HepG2 (cell line): ENCODE measurements at regions not wholly inside any gene's neighbourhood (a gene's known extent, or its start where the extent isn't known, plus 50 kb on each side); places are given as distances from the start of the nearest gene placed in this dataset.

Experiments
- ATAC-seq: fragments of 200-7000 bp; cut with Tn5 transposase; 3 replicates; pipeline ENCODE4 v1.9.1; 2020; ENCODE audit warnings: mild to moderate bottlenecking, moderate library complexity
- BruUV-seq: library from RNA; stranded (reverse); fragments of 400-500 nt; replicated peaks from 2 replicates; lab custom pipeline; 2021; lab: Mats Ljungman, UMichigan
- CTCF ChIA-PET: fragments of 300-600 bp; formaldehyde crosslinking; extraction: SDS; loops from one replicate; lab custom pipeline; 2021; ENCODE audit warnings: low total read pairs, inconsistent platforms, low intra/inter-chr PET ratio; lab: Yijun Ruan, JAX
- POLR2A ChIA-PET: fragments of 350-600 bp; sonication (Branson Sonifier 250); formaldehyde crosslinking; loops from one replicate; lab custom pipeline; 2020; ENCODE audit warnings: antibody characterized with exemption, inconsistent platforms; lab: Yijun Ruan, JAX
- DNase-seq: peaks from one replicate; pipeline ENCODE4 v3.0.0-alpha.2; 2015; ENCODE audit warnings: low spot score
- FAIRE-seq: peaks from 3 replicates; lab custom pipeline; 2011; peaks lifted over from hg19 to GRCh38; lab: Jason Lieb, UNC
- H2AFZ ChIP-seq: one replicate; pipeline ENCODE4 v1.6.1; 2011; ENCODE audit warnings: low read length, inconsistent platforms
- H3K27ac ChIP-seq: fragments of 300-600 bp; 3 replicates; pipeline ENCODE4 v1.8.0; 2011; ENCODE audit warnings: mixed run types, mild to moderate bottlenecking, mixed read lengths, low read length, inconsistent platforms; ENCODE audit not compliant: insufficient read depth; ENCODE audit errors: extremely low read length
- H3K27me3 ChIP-seq, 2 experiments: fragments of 200-600 bp in 1 of 2; 2 replicates in 1 of 2; 3 replicates in 1 of 2; pipeline versions ENCODE4 v1.6.0 to v1.8.0; 2011; ENCODE audit warnings: low read length in 2 of 2, mild to moderate bottlenecking in 2 of 2, moderate library complexity in 2 of 2, inconsistent platforms in 1 of 2; ENCODE audit not compliant: insufficient read depth in 2 of 2, control insufficient read depth in 1 of 2
- H3K36me3 ChIP-seq, 2 experiments: fragments of 200-600 bp in 1 of 2; replicated peaks in 1 of 2; 2 replicates in 1 of 2; 3 replicates in 1 of 2; pipeline versions ENCODE4 v1.5.1 to v1.8.0; 2011; ENCODE audit warnings: low read length in 2 of 2, inconsistent platforms in 1 of 2; ENCODE audit not compliant: insufficient read depth in 2 of 2, control insufficient read depth in 1 of 2
- H3K4me1 ChIP-seq: 2 replicates; pipeline ENCODE4 v1.5.1; 2012; ENCODE audit warnings: low read length, inconsistent platforms; ENCODE audit not compliant: insufficient read depth
- H3K4me2 ChIP-seq: 2 replicates; pipeline ENCODE4 v1.6.0; 2011; ENCODE audit warnings: low read depth, low read length, inconsistent platforms
- H3K4me3 ChIP-seq, 3 experiments: fragments of 200-600 bp in 1 of 3; sonication (generic), shearing (Covaris generic) in 1 of 3; replicated peaks in 1 of 3; 2 replicates each; pipeline ENCODE4 v1.5.1; 2011 to 2016; ENCODE audit warnings: low read length in 3 of 3, inconsistent platforms in 2 of 3, low read depth in 2 of 3, mild to moderate bottlenecking in 2 of 3, control low read depth in 1 of 3, mixed read lengths in 1 of 3; ENCODE audit not compliant: insufficient read depth in 1 of 3
- H3K79me2 ChIP-seq: one replicate; pipeline ENCODE4 v1.6.1; 2011; ENCODE audit warnings: low read length, inconsistent platforms; ENCODE audit not compliant: insufficient read depth
- H3K9ac ChIP-seq: 2 replicates; pipeline ENCODE4 v1.6.0; 2011; ENCODE audit warnings: mild to moderate bottlenecking, low read depth, low read length, inconsistent platforms; ENCODE audit not compliant: insufficient read depth
- H3K9me3 ChIP-seq: 2 replicates; pipeline ENCODE4 v1.5.1; 2012; ENCODE audit warnings: mild to moderate bottlenecking, low read length
- H4K20me1 ChIP-seq: 2 replicates; pipeline ENCODE4 v1.6.0; 2011; ENCODE audit warnings: inconsistent platforms, mild to moderate bottlenecking, low read length, moderate library complexity; ENCODE audit not compliant: insufficient read depth
- CEBPG ChIP-seq: IDR thresholded peaks from 2 replicates; pipeline ENCODE4 v1.6.1; 2016
- DDIT3 ChIP-seq: sonication (generic); formaldehyde crosslinking; IDR thresholded peaks from 2 replicates; pipeline ENCODE4 v1.4.0; 2020; ENCODE audit warnings: mild to moderate bottlenecking, missing genetic modification reagents
- FOXP1 ChIP-seq, 2 experiments: fragments of 450-650 bp in 1 of 2; IDR thresholded peaks; 2 replicates each; pipeline ENCODE4 v1.6.1; 2017 to 2018; ENCODE audit warnings: antibody characterized with exemption in 1 of 2
- GABPA ChIP-seq, 2 experiments: IDR thresholded peaks; 2 replicates each; pipeline ENCODE4 v1.6.1; 2011 to 2016; ENCODE audit warnings: low read depth in 2 of 2, low read length in 1 of 2, missing biosample characterization in 1 of 2, missing genetic modification characterization in 1 of 2
- HOXA3 ChIP-seq: sonication (generic); formaldehyde crosslinking; IDR thresholded peaks from 2 replicates; pipeline ENCODE4 v1.5.0; 2020; ENCODE audit warnings: missing genetic modification reagents
- NBN ChIP-seq: fragments of 450-650 bp; conservative IDR thresholded peaks from 2 replicates; pipeline ENCODE4 v1.6.1; 2017
- NFRKB ChIP-seq: fragments of 450-650 bp; IDR thresholded peaks from 2 replicates; pipeline ENCODE4 v1.6.1; 2017
- PHB2 ChIP-seq: fragments of 450-650 bp; IDR thresholded peaks from 2 replicates; pipeline ENCODE4 v1.6.1; 2018; ENCODE audit not compliant: partially characterized antibody
- THAP9 ChIP-seq: sonication (generic); formaldehyde crosslinking; IDR thresholded peaks from 2 replicates; pipeline ENCODE4; 2020; ENCODE audit warnings: missing genetic modification reagents, mild to moderate bottlenecking, borderline replicate concordance
- ZBTB14 ChIP-seq: sonication (generic); formaldehyde crosslinking; IDR thresholded peaks from 2 replicates; pipeline ENCODE4 v1.4.0; 2020; ENCODE audit warnings: missing genetic modification reagents
- ZFAT ChIP-seq: sonication (generic); formaldehyde crosslinking; conservative IDR thresholded peaks from 2 replicates; pipeline ENCODE4 v1.8.1; 2023; ENCODE audit warnings: missing genetic modification reagents, inconsistent platforms
- ZNF484 ChIP-seq: sonication (generic); formaldehyde crosslinking; IDR thresholded peaks from 2 replicates; pipeline ENCODE4 v1.5.1; 2020; ENCODE audit warnings: mild to moderate bottlenecking, low read depth, missing genetic modification reagents, borderline replicate concordance
- ZNF703 ChIP-seq: sonication (generic); formaldehyde crosslinking; IDR thresholded peaks from 2 replicates; pipeline ENCODE4 v1.5.1; 2020; ENCODE audit warnings: missing genetic modification reagents, mild to moderate bottlenecking, moderate library complexity, borderline replicate concordance
- WGBS: methylation state at CpG from one replicate; pipeline ENCODE4 v1.1.6; 2017; ENCODE audit warnings: low lambda C conversion rate; 5-methylcytosine and 5-hydroxymethylcytosine counted together
- in situ Hi-C: cut with HindIII; loops from 2 replicates; pipeline ENCODE4 v1.10.0; 2017; ENCODE audit warnings: low pct_unique_long_range_greater_than_20kb; ENCODE audit not compliant: extremely low pct_ligation_motif_present
- intact Hi-C: fragments of 100-400 bp; cut with micrococcal nuclease; formaldehyde crosslinking; loops from one replicate; pipeline ENCODE4 v1.10.0; 2022; ENCODE audit not compliant: unreplicated experiment
- TF ChIP-seq, protein P1 (sequence below), 2 experiments: sonication (generic) in 1 of 2; formaldehyde crosslinking in 1 of 2; IDR thresholded peaks; 2 replicates each; pipeline versions ENCODE4 v1.5.1 to v1.6.1; 2011 to 2020; ENCODE audit warnings: borderline replicate concordance in 1 of 2, low read depth in 1 of 2, low read length in 1 of 2, mild to moderate bottlenecking in 1 of 2, missing genetic modification reagents in 1 of 2, moderate library complexity in 1 of 2

GRCh38 chr1:196094821-196095220, 513.4 kb downstream of the KCNT2 start:
- peaks cover 11% of the 10 kb centered on the region for H3K9me3 ChIP-seq
- H3K4me2 ChIP-seq, result no peak overlapping the region
- no peak for TF ChIP-seq ZNF484 (CRISPR knock-in tag)
- no peak for TF ChIP-seq DDIT3 (CRISPR knock-in tag)
- no peak for TF ChIP-seq ZFAT (CRISPR knock-in tag)
- TF ChIP-seq HOXA3 (CRISPR knock-in tag), result no peak
- no peak for TF ChIP-seq FOXP1 (IDR thresholded peaks at IDR 0.05)
- TF ChIP-seq FOXP1 (CRISPR knock-in tag; IDR thresholded peaks at IDR 0.05), result no peak
- no peak for TF ChIP-seq ZBTB14 (CRISPR knock-in tag)
- TF ChIP-seq NBN, result no peak
- TF ChIP-seq ZNF703 (CRISPR knock-in tag), result no peak
- no peak for TF ChIP-seq PHB2
- TF ChIP-seq CEBPG (CRISPR knock-in tag), result no peak
- TF ChIP-seq GABPA (IDR thresholded peaks at IDR 0.05; ENCODE audit: low read depth, low read length), result no peak
- no peak for TF ChIP-seq GABPA (CRISPR knock-in tag; IDR thresholded peaks at IDR 0.05; ENCODE audit: low read depth)
- TF ChIP-seq THAP9 (CRISPR knock-in tag), result no peak
- no peak for TF ChIP-seq NFRKB
- TF ChIP-seq, protein P1, sequence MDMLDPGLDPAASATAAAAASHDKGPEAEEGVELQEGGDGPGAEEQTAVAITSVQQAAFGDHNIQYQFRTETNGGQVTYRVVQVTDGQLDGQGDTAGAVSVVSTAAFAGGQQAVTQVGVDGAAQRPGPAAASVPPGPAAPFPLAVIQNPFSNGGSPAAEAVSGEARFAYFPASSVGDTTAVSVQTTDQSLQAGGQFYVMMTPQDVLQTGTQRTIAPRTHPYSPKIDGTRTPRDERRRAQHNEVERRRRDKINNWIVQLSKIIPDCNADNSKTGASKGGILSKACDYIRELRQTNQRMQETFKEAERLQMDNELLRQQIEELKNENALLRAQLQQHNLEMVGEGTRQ (IDR thresholded peaks at IDR 0.05; ENCODE audit: low read depth, low read length), result no peak
- TF ChIP-seq, protein P1 (CRISPR knock-in tag; IDR thresholded peaks at IDR 0.05; ENCODE audit: borderline replicate concordance), result no peak
- no peak overlapping the region for H2AFZ ChIP-seq
- ChIA-PET CTCF (no interaction called here), POLR2A (no interaction called here)
- no peaks in the 10 kb centered on the region for H3K4me1 ChIP-seq
- H3K27me3 ChIP-seq, result no peaks in the 10 kb centered on the region
- no TSS peak for BruUV-seq
- H3K4me3 ChIP-seq, result no peak overlapping the region
- no peaks in the 10 kb centered on the region for H3K36me3 ChIP-seq
- ATAC-seq (no peak), DNase-seq (no peak), FAIRE-seq (no peak)
- H3K9ac ChIP-seq, result no peak overlapping the region
- 0% methylated on average over 1 of the region's 1 CpG for WGBS
- in situ Hi-C loops (no loop called here), intact Hi-C loops (no loop called here)
- no peaks in the 10 kb centered on the region for H3K79me2 ChIP-seq
- H4K20me1 ChIP-seq, result no peaks in the 10 kb centered on the region
- H3K27ac ChIP-seq, result no peak overlapping the region
